Ureter (tissue), 1 donor: ENCODE measurements at regions not wholly inside any gene's neighbourhood (a gene's known extent, or its start where the extent isn't known, plus 50 kb on each side); places are given as distances from the start of the nearest gene placed in this dataset.

Source experiments
- DNase-seq: peaks from one replicate; pipeline ENCODE4 v3.0.0-alpha.2; 2020; ENCODE audit warnings: low spot score
- donor health status: DM: yes; HTN: yes; CAD: no.

GRCh38 chr13:32910530-32910929, 105.7 kb upstream of the KL start:
- no peak for DNase-seq

GRCh38 chr13:32911506-32911905, 104.7 kb upstream of the KL start:
- DNase-seq, result no peak

- no peak for DNase-seq
Measured at GRCh38 chr13:32914686-32915085, 101.5 kb upstream of the KL start.

- no peak for DNase-seq
Measured at GRCh38 chr13:32917504-32917903, 98.7 kb upstream of the KL start.

- no peak for DNase-seq
Measured at GRCh38 chr13:32923725-32924124, 92.5 kb upstream of the KL start.

- DNase-seq, result no peak
Measured at GRCh38 chr13:32924886-32925285, 91.3 kb upstream of the KL start.

GRCh38 chr13:32925506-32925905, 90.7 kb upstream of the KL start:
- no peak for DNase-seq

GRCh38 chr13:32932376-32932775, 83.8 kb upstream of the KL start:
- no peak for DNase-seq

- no peak for DNase-seq
Measured at GRCh38 chr13:32936716-32937115, 79.5 kb upstream of the KL start.

- DNase-seq, result no peak
Measured at GRCh38 chr13:32938314-32938713, 77.9 kb upstream of the KL start.

- DNase-seq, result no peak
Measured at GRCh38 chr13:32938907-32939306, 77.3 kb upstream of the KL start.

- no peak for DNase-seq
Measured at GRCh38 chr13:32940601-32941000, 75.6 kb upstream of the KL start.

- no peak for DNase-seq
Measured at GRCh38 chr13:32941368-32941767, 74.9 kb upstream of the KL start.

- no peak for DNase-seq
Measured at GRCh38 chr13:32946558-32946957, 69.7 kb upstream of the KL start.

- no peak for DNase-seq
Measured at GRCh38 chr13:32947411-32948276, 68.6 kb upstream of the KL start.

GRCh38 chr13:32949820-32950219, 66.4 kb upstream of the KL start:
- DNase-seq, result no peak

- no peak for DNase-seq
Measured at GRCh38 chr13:32951580-32951979, 64.6 kb upstream of the KL start.

- DNase-seq, result no peak
Measured at GRCh38 chr13:32955881-32956594, 60.2 kb upstream of the KL start.

GRCh38 chr13:32956595-32956933, 59.7 kb upstream of the KL start:
- no peak for DNase-seq

- DNase-seq, result no peak
Measured at GRCh38 chr13:32960626-32961025, 55.6 kb upstream of the KL start.

GRCh38 chr13:32961724-32962123, 54.5 kb upstream of the KL start:
- DNase-seq, result no peak

GRCh38 chr13:32962342-32962741, 53.9 kb upstream of the KL start:
- DNase-seq, result no peak

- no peak for DNase-seq
Measured at GRCh38 chr13:32964987-32965386, 51.2 kb upstream of the KL start.
